ENCODE measurements at regions not wholly inside any gene's neighbourhood (a gene's known extent, or its start where the extent isn't known, plus 50 kb on each side); places are given as distances from the start of the nearest gene placed in this dataset.

DNA sequence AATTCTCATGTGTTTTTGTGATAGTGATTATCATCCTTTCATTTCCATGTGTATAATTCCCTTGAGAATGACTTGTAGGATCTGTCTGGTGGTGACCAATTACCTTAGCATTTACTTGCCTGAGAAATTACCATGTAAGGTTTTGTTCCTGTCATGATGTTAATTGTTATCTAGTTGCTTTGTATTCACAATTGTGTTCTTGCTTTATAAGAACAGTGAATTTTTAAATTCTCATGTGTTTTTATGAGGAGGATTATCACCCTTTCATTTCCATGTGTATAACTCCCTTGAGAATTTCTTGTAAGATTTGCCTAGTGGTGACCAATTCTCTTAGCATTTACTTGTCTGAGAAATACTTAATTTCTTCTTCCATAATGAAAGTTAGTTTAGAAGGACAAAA lies 758.2 kb upstream of the NDST4 start:
- BruUV-seq (replicated peaks) = no TSS peak
- intact Hi-C loops (cut with micrococcal nuclease) = no loop called here
- H3K27ac Mint-ChIP-seq (ENCODE audit: low read depth, unreplicated experiment) = no peak overlapping the region
- no peak for DNase-seq (ENCODE audit: unreplicated experiment)
- ChIA-PET CTCF (no interaction called here), POLR2A (no interaction called here)
- H3K4me3 Mint-ChIP-seq (ENCODE audit: unreplicated experiment) = no peak overlapping the region
- H3K36me3 Mint-ChIP-seq (ENCODE audit: insufficient read depth, unreplicated experiment) = no peaks in the 10 kb centered on the region
- TF ChIP-seq, protein P1, sequence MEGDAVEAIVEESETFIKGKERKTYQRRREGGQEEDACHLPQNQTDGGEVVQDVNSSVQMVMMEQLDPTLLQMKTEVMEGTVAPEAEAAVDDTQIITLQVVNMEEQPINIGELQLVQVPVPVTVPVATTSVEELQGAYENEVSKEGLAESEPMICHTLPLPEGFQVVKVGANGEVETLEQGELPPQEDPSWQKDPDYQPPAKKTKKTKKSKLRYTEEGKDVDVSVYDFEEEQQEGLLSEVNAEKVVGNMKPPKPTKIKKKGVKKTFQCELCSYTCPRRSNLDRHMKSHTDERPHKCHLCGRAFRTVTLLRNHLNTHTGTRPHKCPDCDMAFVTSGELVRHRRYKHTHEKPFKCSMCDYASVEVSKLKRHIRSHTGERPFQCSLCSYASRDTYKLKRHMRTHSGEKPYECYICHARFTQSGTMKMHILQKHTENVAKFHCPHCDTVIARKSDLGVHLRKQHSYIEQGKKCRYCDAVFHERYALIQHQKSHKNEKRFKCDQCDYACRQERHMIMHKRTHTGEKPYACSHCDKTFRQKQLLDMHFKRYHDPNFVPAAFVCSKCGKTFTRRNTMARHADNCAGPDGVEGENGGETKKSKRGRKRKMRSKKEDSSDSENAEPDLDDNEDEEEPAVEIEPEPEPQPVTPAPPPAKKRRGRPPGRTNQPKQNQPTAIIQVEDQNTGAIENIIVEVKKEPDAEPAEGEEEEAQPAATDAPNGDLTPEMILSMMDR (IDR thresholded peaks at IDR 0.05; ENCODE audit: unreplicated experiment) = no peak
- no peaks in the 10 kb centered on the region for H3K27me3 Mint-ChIP-seq (ENCODE audit: insufficient read depth, unreplicated experiment)
- H3K9me3 Mint-ChIP-seq (ENCODE audit: unreplicated experiment) = no peaks in the 10 kb centered on the region
- no peaks in the 10 kb centered on the region for H3K4me1 Mint-ChIP-seq (ENCODE audit: insufficient read depth, unreplicated experiment)

GRCh38 chr4:115866364-115866896 lies 753.0 kb upstream of the NDST4 start:
- intact Hi-C loops (cut with micrococcal nuclease) = no loop called here
- no TSS peak for BruUV-seq (replicated peaks)
- CTCF ChIA-PET = interaction anchor here (0.5 to 1.9 kb wide), 3 partner anchors 14 to 768 kb away, joined by 3 to 9 read pairs (median 4); no protein-coding TSS in a partner anchor

GRCh38 chr4:115865736-115866135 lies 752.3 kb upstream of the NDST4 start:
- ChIA-PET POLR2A (no interaction called here), CTCF (interaction anchor here (0.5 to 1.9 kb wide), 3 partner anchors 11 to 167 kb away, joined by 3 to 9 read pairs (median 3); no protein-coding TSS in a partner anchor)
- DNase-seq (ENCODE audit: unreplicated experiment) = no peak
- Mint-ChIP-seq H3K27ac (ENCODE audit: low read depth, unreplicated experiment) (no peak overlapping the region), H3K9me3 (ENCODE audit: unreplicated experiment) (no peaks in the 10 kb centered on the region), H3K4me1 (ENCODE audit: insufficient read depth, unreplicated experiment) (no peaks in the 10 kb centered on the region), H3K36me3 (ENCODE audit: insufficient read depth, unreplicated experiment) (no peaks in the 10 kb centered on the region), H3K27me3 (ENCODE audit: insufficient read depth, unreplicated experiment) (no peaks in the 10 kb centered on the region), H3K4me3 (ENCODE audit: unreplicated experiment) (no peak overlapping the region)
- BruUV-seq (replicated peaks) = no TSS peak
- intact Hi-C loops (cut with micrococcal nuclease) = no loop called here
- TF ChIP-seq, protein P1 (IDR thresholded peaks at IDR 0.05; ENCODE audit: unreplicated experiment) = no peak

More at GRCh38 chr4:115866364-115866896, 753.0 kb upstream of the NDST4 start:
- Mint-ChIP-seq H3K4me3 (ENCODE audit: unreplicated experiment) (no peak overlapping the region), H3K36me3 (ENCODE audit: insufficient read depth, unreplicated experiment) (no peaks in the 10 kb centered on the region), H3K27ac (ENCODE audit: low read depth, unreplicated experiment) (no peak overlapping the region), H3K4me1 (ENCODE audit: insufficient read depth, unreplicated experiment) (no peaks in the 10 kb centered on the region), H3K27me3 (ENCODE audit: insufficient read depth, unreplicated experiment) (no peaks in the 10 kb centered on the region), H3K9me3 (ENCODE audit: unreplicated experiment) (no peaks in the 10 kb centered on the region)
- POLR2A ChIA-PET = no interaction called here
- TF ChIP-seq, protein P1 (IDR thresholded peaks at IDR 0.05; ENCODE audit: unreplicated experiment) = no peak
- DNase-seq (ENCODE audit: unreplicated experiment) = no peak

DNA sequence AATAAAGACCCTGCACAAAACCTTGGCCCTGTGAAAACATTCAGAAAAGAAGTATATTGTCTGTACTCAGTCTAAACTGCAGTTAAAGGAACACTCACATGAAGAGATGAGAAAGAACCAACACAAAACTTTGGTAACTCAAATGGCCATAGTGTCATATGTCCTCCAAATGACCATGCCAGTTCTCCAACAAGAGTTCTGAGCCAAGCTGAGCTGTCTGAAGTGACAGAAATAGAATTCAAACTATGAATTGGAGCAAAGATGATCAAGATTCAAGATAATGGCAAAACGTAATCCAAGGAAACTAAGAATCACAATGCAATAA lies 739.3 kb upstream of the NDST4 start:
- Mint-ChIP-seq H3K4me3 (ENCODE audit: unreplicated experiment) (no peak overlapping the region), H3K4me1 (ENCODE audit: insufficient read depth, unreplicated experiment) (no peaks in the 10 kb centered on the region), H3K9me3 (ENCODE audit: unreplicated experiment) (no peaks in the 10 kb centered on the region), H3K27ac (ENCODE audit: low read depth, unreplicated experiment) (no peak overlapping the region), H3K36me3 (ENCODE audit: insufficient read depth, unreplicated experiment) (no peaks in the 10 kb centered on the region), H3K27me3 (ENCODE audit: insufficient read depth, unreplicated experiment) (peaks cover 25% of the 10 kb centered on the region)
- intact Hi-C loops (cut with micrococcal nuclease) = loop anchor here (1.0 to 10.0 kb wide), 4 partner anchors 308 to 1468 kb away; no protein-coding TSS in a partner anchor
- ChIA-PET CTCF (interaction anchor here (0.5 to 2.9 kb wide), 33 partner anchors 8 to 1077 kb away, joined by 3 to 13 read pairs (median 4); partner anchors contain the start of gene NDST4), POLR2A (interaction anchor here (0.7 kb wide), 1 partner anchor 63 kb away, joined by 3 read pairs; no protein-coding TSS in a partner anchor)
- no peak for DNase-seq (ENCODE audit: unreplicated experiment)
- TF ChIP-seq, protein P1 (IDR thresholded peaks at IDR 0.05; ENCODE audit: unreplicated experiment) = peak; percentile 10
- no TSS peak for BruUV-seq (replicated peaks)
